Ascending aorta (tissue), 2 donors: ENCODE measurements at regions not wholly inside any gene's neighbourhood (a gene's known extent, or its start where the extent isn't known, plus 50 kb on each side); places are given as distances from the start of the nearest gene placed in this dataset.
A peak's percentile ranks its signal among the peaks of the same experiment; 100 is the strongest.

ENCODE experiments used
- DNase-seq, 2 donors: peaks; one replicate each; pipeline ENCODE4 v3.0.0-alpha.2; 2019; ENCODE audit warnings: low spot score in 2 of 2
- H3K27ac ChIP-seq, 2 donors: fragments of 200-600 bp; sonication (generic); one replicate each; pipeline ENCODE4 v1.5.1; 2016 to 2017; ENCODE audit warnings: mild to moderate bottlenecking in 1 of 2
- H3K27me3 ChIP-seq: fragments of 200-600 bp; sonication (generic); one replicate; pipeline ENCODE4 v1.5.1; 2017
- H3K36me3 ChIP-seq, 2 donors: fragments of 200-600 bp; sonication (generic); one replicate each; pipeline ENCODE4 v1.5.1; 2016
- H3K4me1 ChIP-seq, 2 donors: fragments of 200-600 bp; sonication (generic); one replicate each; pipeline ENCODE4 v1.5.1; 2016 to 2017; ENCODE audit warnings: mild to moderate bottlenecking in 1 of 2
- H3K4me3 ChIP-seq, 2 donors: fragments of 200-600 bp; sonication (generic); one replicate each; pipeline ENCODE4 v1.5.1; 2016 to 2017; ENCODE audit warnings: mild to moderate bottlenecking in 1 of 2
- H3K9me3 ChIP-seq, 2 donors: fragments of 200-600 bp; sonication (generic); one replicate each; pipeline ENCODE4 v1.5.1; 2016
- CTCF ChIP-seq, 3 experiments: fragments of 200-600 bp in 2 of 3; fragments of 450-650 bp in 1 of 3; sonication (generic) in 2 of 3; IDR thresholded peaks; one replicate each; pipeline ENCODE4 v1.5.1; 2016 to 2019; ENCODE audit warnings: antibody characterized with exemption in 3 of 3, mild to moderate bottlenecking in 1 of 3, moderate library complexity in 1 of 3
- intact Hi-C: fragments of 100-400 bp; cut with DNase I; formaldehyde crosslinking; loops from one replicate; pipeline ENCODE4 v1.15.1; 2023

- Histone ChIP-seq H3K27me3 (no peaks in the 10 kb centered on the region), H3K36me3 (no peaks in the 10 kb centered on the region), H3K27ac (no peak overlapping the region), H3K9me3 (no peaks in the 10 kb centered on the region), H3K4me3 (no peak overlapping the region), H3K4me1 (no peaks in the 10 kb centered on the region)
- intact Hi-C loops = no loop called here
- DNase-seq = no peak
- TF ChIP-seq CTCF (IDR thresholded peaks at IDR 0.05) = no peak
Measured at GRCh38 chr4:121517241-121517640, 136.4 kb upstream of the QRFPR start.

- Histone ChIP-seq H3K4me3 (no peak overlapping the region), H3K4me1 (no peaks in the 10 kb centered on the region), H3K9me3 (no peaks in the 10 kb centered on the region), H3K36me3 (no peaks in the 10 kb centered on the region), H3K27ac (no peak overlapping the region), H3K27me3 (no peaks in the 10 kb centered on the region)
- intact Hi-C loops = no loop called here
- DNase-seq = no peak
- TF ChIP-seq CTCF (IDR thresholded peaks at IDR 0.05) = no peak
Measured at GRCh38 chr4:121514443-121514842, 133.6 kb upstream of the QRFPR start.

GRCh38 chr4:121510341-121510874 lies 129.6 kb upstream of the QRFPR start:
- no peaks in the 10 kb centered on the region for H3K27me3 ChIP-seq
- no peak overlapping the region for H3K4me3 ChIP-seq
- intact Hi-C loops = no loop called here
- H3K4me1 ChIP-seq = no peaks in the 10 kb centered on the region
- TF ChIP-seq CTCF (IDR thresholded peaks at IDR 0.05) = no peak
- no peaks in the 10 kb centered on the region for H3K36me3 ChIP-seq
- no peak for DNase-seq
- no peak overlapping the region for H3K27ac ChIP-seq
- H3K9me3 ChIP-seq = no peaks in the 10 kb centered on the region

- Histone ChIP-seq H3K4me1 (no peaks in the 10 kb centered on the region), H3K9me3 (no peaks in the 10 kb centered on the region), H3K4me3 (no peak overlapping the region), H3K36me3 (no peaks in the 10 kb centered on the region), H3K27ac (no peak overlapping the region), H3K27me3 (no peaks in the 10 kb centered on the region)
- intact Hi-C loops = loop anchor here (10.0 kb wide), 1 partner anchor 250 kb away; no protein-coding TSS in a partner anchor
- no peak for TF ChIP-seq CTCF (IDR thresholded peaks at IDR 0.05)
- no peak for DNase-seq
Measured at GRCh38 chr4:121485190-121485804, 104.5 kb upstream of the QRFPR start.

- Histone ChIP-seq H3K36me3 (no peaks in the 10 kb centered on the region), H3K27me3 (no peaks in the 10 kb centered on the region), H3K4me3 (no peak overlapping the region), H3K4me1 (no peaks in the 10 kb centered on the region), H3K27ac (no peak overlapping the region), H3K9me3 (no peaks in the 10 kb centered on the region)
- DNase-seq = no peak
- TF ChIP-seq CTCF (IDR thresholded peaks at IDR 0.05) = peak in 2 of 3 experiments; percentile 22 to 48
- intact Hi-C loops = loop anchor here (10.0 kb wide), 1 partner anchor 250 kb away; no protein-coding TSS in a partner anchor
Measured at GRCh38 chr4:121484633-121485032, 103.8 kb upstream of the QRFPR start.
